ENCODE measurements at regions not wholly inside any gene's neighbourhood (a gene's known extent, or its start where the extent isn't known, plus 50 kb on each side); places are given as distances from the start of the nearest gene placed in this dataset.

GRCh38 chr1:55833529-55834091 is 618.4 kb upstream of the USP24 start:
- H3K9me3 Mint-ChIP-seq (ENCODE audit: low read depth), result no peaks in the 10 kb centered on the region

GRCh38 chr1:55831759-55832158 is 616.6 kb upstream of the USP24 start:
- no peaks in the 10 kb centered on the region for H3K4me1 Mint-ChIP-seq

More at GRCh38 chr1:55833529-55834091, 618.4 kb upstream of the USP24 start:
- Mint-ChIP-seq H3K27ac (no peak overlapping the region), H3K27me3 (no peaks in the 10 kb centered on the region), H3K4me3 (no peak overlapping the region), H3K36me3 (no peaks in the 10 kb centered on the region), H3K4me1 (no peaks in the 10 kb centered on the region)
- DNase-seq, result no peak
- CTCF ChIA-PET, result no interaction called here
- no peak for ATAC-seq

GRCh38 chr1:55828044-55828443 is 612.9 kb upstream of the USP24 start:
- CTCF ChIA-PET, result no interaction called here
- no peak for DNase-seq
- H3K36me3 Mint-ChIP-seq, result no peaks in the 10 kb centered on the region
- no peak for ATAC-seq
- no peaks in the 10 kb centered on the region for H3K27me3 Mint-ChIP-seq
- H3K4me3 Mint-ChIP-seq, result no peak overlapping the region
- no peaks in the 10 kb centered on the region for H3K4me1 Mint-ChIP-seq
- no peaks in the 10 kb centered on the region for H3K9me3 Mint-ChIP-seq (ENCODE audit: low read depth)
- H3K27ac Mint-ChIP-seq, result no peak overlapping the region

More at GRCh38 chr1:55831759-55832158, 616.6 kb upstream of the USP24 start:
- H3K9me3 Mint-ChIP-seq (ENCODE audit: low read depth), result no peaks in the 10 kb centered on the region
- no peaks in the 10 kb centered on the region for H3K27me3 Mint-ChIP-seq
- CTCF ChIA-PET, result no interaction called here
- no peak overlapping the region for H3K4me3 Mint-ChIP-seq
- no peak overlapping the region for H3K27ac Mint-ChIP-seq
- H3K36me3 Mint-ChIP-seq, result no peaks in the 10 kb centered on the region
- no peak for DNase-seq
- ATAC-seq, result no peak

GRCh38 chr1:55827350-55827749 is 612.2 kb upstream of the USP24 start:
- no peak for ATAC-seq
- no peak overlapping the region for H3K4me3 Mint-ChIP-seq
- no peak overlapping the region for H3K27ac Mint-ChIP-seq
- no peaks in the 10 kb centered on the region for H3K27me3 Mint-ChIP-seq
- no peaks in the 10 kb centered on the region for H3K4me1 Mint-ChIP-seq
- DNase-seq, result no peak
- no peaks in the 10 kb centered on the region for H3K36me3 Mint-ChIP-seq
- CTCF ChIA-PET, result no interaction called here
- no peaks in the 10 kb centered on the region for H3K9me3 Mint-ChIP-seq (ENCODE audit: low read depth)

- Mint-ChIP-seq H3K4me1 (no peaks in the 10 kb centered on the region), H3K27ac (no peak overlapping the region), H3K4me3 (no peak overlapping the region), H3K27me3 (no peaks in the 10 kb centered on the region), H3K9me3 (ENCODE audit: low read depth) (no peaks in the 10 kb centered on the region), H3K36me3 (no peaks in the 10 kb centered on the region)
- DNase-seq, result no peak
- CTCF ChIA-PET, result no interaction called here
- no peak for ATAC-seq
Observed at GRCh38 chr1:55826381-55827080, 611.4 kb upstream of the USP24 start.

GRCh38 chr1:55825461-55825860 is 610.3 kb upstream of the USP24 start:
- DNase-seq (no peak), ATAC-seq (no peak)
- H3K4me1 Mint-ChIP-seq, result no peaks in the 10 kb centered on the region
- H3K27me3 Mint-ChIP-seq, result no peaks in the 10 kb centered on the region
- H3K36me3 Mint-ChIP-seq, result no peaks in the 10 kb centered on the region
- no peak overlapping the region for H3K27ac Mint-ChIP-seq
- CTCF ChIA-PET, result interaction anchor here (1.1 kb wide), 1 partner anchor 9 kb away, joined by 3 read pairs; no protein-coding TSS in a partner anchor
- H3K4me3 Mint-ChIP-seq, result no peak overlapping the region
- H3K9me3 Mint-ChIP-seq (ENCODE audit: low read depth), result no peaks in the 10 kb centered on the region

- Mint-ChIP-seq H3K4me1 (no peaks in the 10 kb centered on the region), H3K4me3 (no peak overlapping the region), H3K27ac (no peak overlapping the region), H3K9me3 (ENCODE audit: low read depth) (no peaks in the 10 kb centered on the region), H3K27me3 (no peaks in the 10 kb centered on the region), H3K36me3 (no peaks in the 10 kb centered on the region)
- DNase-seq (no peak), ATAC-seq (no peak)
- CTCF ChIA-PET, result no interaction called here
Observed at GRCh38 chr1:55824251-55824640, 609.1 kb upstream of the USP24 start.

- ATAC-seq (no peak), DNase-seq (no peak)
- H3K4me3 Mint-ChIP-seq, result no peak overlapping the region
- CTCF ChIA-PET, result no interaction called here
- H3K27ac Mint-ChIP-seq, result no peak overlapping the region
- H3K9me3 Mint-ChIP-seq (ENCODE audit: low read depth), result no peaks in the 10 kb centered on the region
- no peaks in the 10 kb centered on the region for H3K36me3 Mint-ChIP-seq
- H3K27me3 Mint-ChIP-seq, result no peaks in the 10 kb centered on the region
- H3K4me1 Mint-ChIP-seq, result no peaks in the 10 kb centered on the region
Observed at GRCh38 chr1:55823541-55824250, 608.5 kb upstream of the USP24 start.

GRCh38 chr1:55822891-55823290 is 607.7 kb upstream of the USP24 start:
- Mint-ChIP-seq H3K4me3 (no peak overlapping the region), H3K36me3 (no peaks in the 10 kb centered on the region), H3K27ac (no peak overlapping the region), H3K9me3 (ENCODE audit: low read depth) (no peaks in the 10 kb centered on the region), H3K4me1 (no peaks in the 10 kb centered on the region), H3K27me3 (no peaks in the 10 kb centered on the region)
- ATAC-seq (no peak), DNase-seq (no peak)
- CTCF ChIA-PET, result no interaction called here

GRCh38 chr1:55821234-55821633 is 606.1 kb upstream of the USP24 start:
- no peak overlapping the region for H3K4me3 Mint-ChIP-seq
- no peaks in the 10 kb centered on the region for H3K36me3 Mint-ChIP-seq
- no peaks in the 10 kb centered on the region for H3K27me3 Mint-ChIP-seq
- no peak overlapping the region for H3K27ac Mint-ChIP-seq
- no peaks in the 10 kb centered on the region for H3K4me1 Mint-ChIP-seq
- CTCF ChIA-PET, result no interaction called here
- DNase-seq (no peak), ATAC-seq (no peak)
- no peaks in the 10 kb centered on the region for H3K9me3 Mint-ChIP-seq (ENCODE audit: low read depth)

- H3K27me3 Mint-ChIP-seq, result no peaks in the 10 kb centered on the region
Observed at GRCh38 chr1:55820501-55820900, 605.3 kb upstream of the USP24 start.

GRCh38 chr1:55819011-55819410 is 603.8 kb upstream of the USP24 start:
- no peaks in the 10 kb centered on the region for H3K36me3 Mint-ChIP-seq
- H3K27me3 Mint-ChIP-seq, result no peaks in the 10 kb centered on the region
- CTCF ChIA-PET, result no interaction called here
- no peak for ATAC-seq
- no peaks in the 10 kb centered on the region for H3K4me1 Mint-ChIP-seq
- no peak for DNase-seq
- no peaks in the 10 kb centered on the region for H3K9me3 Mint-ChIP-seq (ENCODE audit: low read depth)
- H3K27ac Mint-ChIP-seq, result no peak overlapping the region
- no peak overlapping the region for H3K4me3 Mint-ChIP-seq

More at GRCh38 chr1:55820501-55820900, 605.3 kb upstream of the USP24 start:
- Mint-ChIP-seq H3K4me1 (no peaks in the 10 kb centered on the region), H3K4me3 (no peak overlapping the region), H3K27ac (no peak overlapping the region), H3K36me3 (no peaks in the 10 kb centered on the region), H3K9me3 (ENCODE audit: low read depth) (no peaks in the 10 kb centered on the region)
- ATAC-seq (no peak), DNase-seq (no peak)
- CTCF ChIA-PET, result no interaction called here

GRCh38 chr1:55816456-55817426 is 601.6 kb upstream of the USP24 start:
- Mint-ChIP-seq H3K36me3 (no peaks in the 10 kb centered on the region), H3K4me1 (no peaks in the 10 kb centered on the region), H3K9me3 (ENCODE audit: low read depth) (no peaks in the 10 kb centered on the region), H3K27ac (no peak overlapping the region), H3K27me3 (no peaks in the 10 kb centered on the region), H3K4me3 (no peak overlapping the region)
- ATAC-seq, result no peak
- CTCF ChIA-PET, result no interaction called here
- no peak for DNase-seq

All from activated CD8-positive, alpha-beta memory T cell treated with anti-CD3 and anti-CD28 coated beads, Interleukin-2, amount 10 ng/mL, durations not matched to agents 7 days and 5 days (primary cell).